H9 (cell line): ENCODE measurements at regions not wholly inside any gene's neighbourhood (a gene's known extent, or its start where the extent isn't known, plus 50 kb on each side); places are given as distances from the start of the nearest gene placed in this dataset.

Experiments used
- DNase-seq: peaks from one replicate; pipeline ENCODE4 v3.0.0-alpha.2; 2017
- H2AFZ ChIP-seq: one replicate; pipeline ENCODE4 v1.6.1; 2013; ENCODE audit warnings: mild to moderate bottlenecking, low read length, control low read depth, moderate library complexity
- H2AK5ac ChIP-seq: 2 replicates; pipeline ENCODE4 v1.6.1; 2013; ENCODE audit warnings: low read length, control low read depth, mixed read lengths; ENCODE audit not compliant: insufficient read length
- H2BK120ac ChIP-seq: one replicate; pipeline ENCODE4 v1.6.1; 2013; ENCODE audit warnings: low read depth, mild to moderate bottlenecking, low read length, control low read depth, inconsistent platforms; ENCODE audit not compliant: poor library complexity, severe bottlenecking
- H2BK12ac ChIP-seq: 2 replicates; pipeline ENCODE4 v1.6.1; 2013; ENCODE audit warnings: low read length, control low read depth, mixed read lengths, low read depth; ENCODE audit not compliant: insufficient read length
- H2BK15ac ChIP-seq: 2 replicates; pipeline ENCODE4 v1.6.1; 2013; ENCODE audit warnings: low read depth, low read length, control low read depth
- H2BK20ac ChIP-seq: one replicate; pipeline ENCODE4 v1.6.1; 2013; ENCODE audit warnings: low read depth, mild to moderate bottlenecking, low read length, control low read depth, inconsistent platforms; ENCODE audit not compliant: poor library complexity, severe bottlenecking
- H2BK5ac ChIP-seq: 2 replicates; pipeline ENCODE4 v1.6.1; 2013; ENCODE audit warnings: low read length, control low read depth, mixed read lengths; ENCODE audit not compliant: insufficient read length
- H3K14ac ChIP-seq: 2 replicates; pipeline ENCODE4 v1.6.1; 2013; ENCODE audit warnings: low read length, control low read depth; ENCODE audit not compliant: insufficient read depth
- H3K18ac ChIP-seq: 2 replicates; pipeline ENCODE4 v1.6.1; 2013; ENCODE audit warnings: low read depth, mild to moderate bottlenecking, mixed read lengths, low read length, control low read depth; ENCODE audit not compliant: insufficient read length
- H3K23ac ChIP-seq: 2 replicates; pipeline ENCODE4 v1.6.1; 2013; ENCODE audit warnings: low read length, control low read depth, mixed read lengths, low read depth; ENCODE audit not compliant: insufficient read length
- H3K23me2 ChIP-seq: 2 replicates; pipeline ENCODE4 v1.6.1; 2013; ENCODE audit warnings: low read depth, mild to moderate bottlenecking, mixed read lengths, low read length, control low read depth; ENCODE audit not compliant: insufficient read length, poor library complexity, severe bottlenecking
- H3K27ac ChIP-seq: 2 replicates; pipeline ENCODE4 v1.5.1; 2013; ENCODE audit warnings: low read length, control low read depth, mixed read lengths, low read depth; ENCODE audit not compliant: insufficient read length
- H3K27me3 ChIP-seq: 2 replicates; pipeline ENCODE4 v1.6.1; 2013; ENCODE audit warnings: low read length, control low read depth, inconsistent platforms; ENCODE audit not compliant: insufficient read depth
- H3K4ac ChIP-seq: 2 replicates; pipeline ENCODE4 v1.6.1; 2013; ENCODE audit warnings: low read depth, mild to moderate bottlenecking, control low read depth, inconsistent platforms, low read length, moderate library complexity
- H3K4me1 ChIP-seq: 2 replicates; pipeline ENCODE4 v1.6.1; 2013; ENCODE audit warnings: low read length, control low read depth, inconsistent platforms; ENCODE audit not compliant: insufficient read depth
- H3K4me2 ChIP-seq: 2 replicates; pipeline ENCODE4 v1.6.1; 2013; ENCODE audit warnings: low read length, control low read depth, mixed read lengths; ENCODE audit not compliant: insufficient read length, insufficient read depth
- H3K56ac ChIP-seq: 2 replicates; pipeline ENCODE4 v1.6.1; 2013; ENCODE audit warnings: low read depth, mild to moderate bottlenecking, mixed read lengths, low read length, control low read depth; ENCODE audit not compliant: insufficient read length
- H3K79me1 ChIP-seq: 2 replicates; pipeline ENCODE4 v1.6.1; 2013; ENCODE audit warnings: low read depth, mild to moderate bottlenecking, moderate library complexity, low read length, control low read depth, inconsistent platforms; ENCODE audit not compliant: insufficient read depth, poor library complexity, severe bottlenecking
- H3K79me2 ChIP-seq: 2 replicates; pipeline ENCODE4 v1.6.1; 2013; ENCODE audit warnings: low read length, control low read depth, inconsistent platforms; ENCODE audit not compliant: insufficient read depth
- H3K9ac ChIP-seq: 2 replicates; pipeline ENCODE4 v1.6.1; 2013; ENCODE audit warnings: low read length, control low read depth, mixed read lengths; ENCODE audit not compliant: insufficient read length; ENCODE audit errors: extremely low read depth
- H3K9me3 ChIP-seq: one replicate; pipeline ENCODE4 v1.6.1; 2013; ENCODE audit warnings: low read depth, low read length, inconsistent platforms; ENCODE audit not compliant: control insufficient read depth
- H3T11ph ChIP-seq: one replicate; pipeline ENCODE4 v1.6.1; 2013; ENCODE audit warnings: mild to moderate bottlenecking, low read length, control low read depth, inconsistent platforms
- H4K20me1 ChIP-seq: one replicate; pipeline ENCODE4 v1.6.1; 2013; ENCODE audit not compliant: control insufficient read depth, insufficient read length, insufficient read depth
- H4K5ac ChIP-seq: 2 replicates; pipeline ENCODE4 v1.6.1; 2013; ENCODE audit warnings: low read depth, mild to moderate bottlenecking, mixed read lengths, low read length, control low read depth; ENCODE audit not compliant: insufficient read length
- H4K8ac ChIP-seq: replicated peaks from 2 replicates; pipeline ENCODE4 v1.6.1; 2013; ENCODE audit warnings: low read length, control low read depth, mixed read lengths, low read depth; ENCODE audit not compliant: insufficient read length
- H4K91ac ChIP-seq: 2 replicates; pipeline ENCODE4 v1.6.1; 2013; ENCODE audit warnings: low read depth, mild to moderate bottlenecking, moderate library complexity, mixed read lengths, low read length, control low read depth; ENCODE audit not compliant: insufficient read length
- H3K27ac Mint-ChIP-seq, 3 experiments: 2 replicates in 2 of 3; 3 replicates in 1 of 3; pipeline ENCODE4 v1.8.0; 2020 to 2021; ENCODE audit warnings: mixed read lengths in 3 of 3, mild to moderate bottlenecking in 1 of 3, moderate library complexity in 1 of 3
- H3K27me3 Mint-ChIP-seq: 2 replicates; pipeline ENCODE4 v1.8.0; 2021; ENCODE audit warnings: low read depth, mild to moderate bottlenecking, moderate library complexity, mixed read lengths
- H3K36me3 Mint-ChIP-seq, 3 experiments: 2 replicates in 2 of 3; 3 replicates in 1 of 3; pipeline ENCODE4 v1.8.0; 2020 to 2021; ENCODE audit warnings: low read depth in 3 of 3, mixed read lengths in 3 of 3; ENCODE audit not compliant: insufficient read depth in 1 of 3
- H3K4me1 Mint-ChIP-seq, 2 experiments: 2 replicates each; pipeline ENCODE4 v1.8.0; 2020; ENCODE audit warnings: mixed read lengths in 2 of 2
- H3K4me3 Mint-ChIP-seq, 2 experiments: 2 replicates in 1 of 2; 3 replicates in 1 of 2; pipeline ENCODE4 v1.8.0; 2020 to 2021; ENCODE audit warnings: mild to moderate bottlenecking in 2 of 2, mixed read lengths in 2 of 2, moderate library complexity in 1 of 2
- H3K9me3 Mint-ChIP-seq, 2 experiments: 2 replicates in 1 of 2; 3 replicates in 1 of 2; pipeline ENCODE4 v1.8.0; 2020; ENCODE audit warnings: mild to moderate bottlenecking in 2 of 2, mixed read lengths in 2 of 2, moderate library complexity in 1 of 2
- WGBS: extraction: QIAGEN DNeasy Blood & Tissue Kit; methylation state at CpG from one replicate; pipeline ENCODE4 v1.1.7; 2013; ENCODE audit warnings: missing lambda C conversion rate, low lambda C conversion rate, mixed read lengths; ENCODE audit not compliant: insufficient read length; ENCODE audit errors: extremely low coverage; 5-methylcytosine and 5-hydroxymethylcytosine counted together
- TF ChIP-seq, protein P1 (sequence below): fragments of 200-600 bp; sonication (generic); conservative IDR thresholded peaks from 3 replicates; pipeline ENCODE4 v1.8.0; 2021; ENCODE audit warnings: antibody characterized with exemption, mild to moderate bottlenecking

DNA sequence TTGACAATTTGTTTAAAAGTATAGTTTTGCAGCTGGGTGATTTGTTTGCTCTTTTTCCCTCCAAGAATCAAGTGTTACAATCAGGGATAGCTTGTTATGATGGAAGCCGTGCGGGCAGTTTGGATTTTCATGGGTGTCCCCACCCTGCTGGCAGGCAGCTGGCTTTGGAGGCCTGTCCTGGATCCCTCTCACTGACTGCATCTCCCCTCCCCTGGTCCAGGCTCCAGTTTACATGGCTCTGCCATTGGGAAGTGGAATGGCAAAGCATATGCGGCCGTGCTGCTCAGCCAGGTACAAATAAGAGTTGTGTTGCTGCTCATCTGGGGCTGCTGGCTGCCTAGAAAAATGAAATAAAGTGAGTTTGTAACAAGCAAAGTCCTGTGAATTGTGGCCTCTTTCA is 76.0 kb downstream of the CXCL12 start:
- no peak overlapping the region for H4K8ac ChIP-seq
- H2BK15ac ChIP-seq = no peak overlapping the region
- peaks cover 6% of the 10 kb centered on the region; the same call in 1 of the 2 replicates for H3K27me3 ChIP-seq
- Mint-ChIP-seq H3K4me1 (peaks cover 9 to 12% of the 10 kb centered on the region in 2 experiments), H3K9me3 (peaks cover 9 to 11% of the 10 kb centered on the region in 2 experiments), H3K27me3 (peaks cover 37% of the 10 kb centered on the region), H3K27ac (no peak overlapping the region), H3K36me3 (peaks cover 5 to 8% (median 7%) of the 10 kb centered on the region in 3 experiments), H3K4me3 (no peak overlapping the region)
- H3K14ac ChIP-seq = no peak overlapping the region
- no peak overlapping the region for H3K9ac ChIP-seq
- no peak overlapping the region for H2BK20ac ChIP-seq
- WGBS = no CpG with 5 or more reads among the region's 4 CpGs
- no peak overlapping the region for H3K23ac ChIP-seq
- H2AFZ ChIP-seq = no peak overlapping the region
- no peak overlapping the region for H3K56ac ChIP-seq
- no peak overlapping the region for H2BK5ac ChIP-seq
- H3K27ac ChIP-seq = no peak overlapping the region
- no peak overlapping the region for H2BK12ac ChIP-seq
- H3K79me1 ChIP-seq = no peaks in the 10 kb centered on the region
- H4K20me1 ChIP-seq = peaks cover 4% of the 10 kb centered on the region
- H2BK120ac ChIP-seq = no peak overlapping the region
- no peak overlapping the region for H2AK5ac ChIP-seq
- H3K4me1 ChIP-seq = no peaks in the 10 kb centered on the region
- H4K91ac ChIP-seq = no peak overlapping the region
- no peak overlapping the region for H4K5ac ChIP-seq
- DNase-seq = no peak
- H3K4ac ChIP-seq = no peak overlapping the region
- no peaks in the 10 kb centered on the region for H3K23me2 ChIP-seq
- H3K9me3 ChIP-seq = no peaks in the 10 kb centered on the region
- no peak overlapping the region for H3K18ac ChIP-seq
- TF ChIP-seq, protein P1, sequence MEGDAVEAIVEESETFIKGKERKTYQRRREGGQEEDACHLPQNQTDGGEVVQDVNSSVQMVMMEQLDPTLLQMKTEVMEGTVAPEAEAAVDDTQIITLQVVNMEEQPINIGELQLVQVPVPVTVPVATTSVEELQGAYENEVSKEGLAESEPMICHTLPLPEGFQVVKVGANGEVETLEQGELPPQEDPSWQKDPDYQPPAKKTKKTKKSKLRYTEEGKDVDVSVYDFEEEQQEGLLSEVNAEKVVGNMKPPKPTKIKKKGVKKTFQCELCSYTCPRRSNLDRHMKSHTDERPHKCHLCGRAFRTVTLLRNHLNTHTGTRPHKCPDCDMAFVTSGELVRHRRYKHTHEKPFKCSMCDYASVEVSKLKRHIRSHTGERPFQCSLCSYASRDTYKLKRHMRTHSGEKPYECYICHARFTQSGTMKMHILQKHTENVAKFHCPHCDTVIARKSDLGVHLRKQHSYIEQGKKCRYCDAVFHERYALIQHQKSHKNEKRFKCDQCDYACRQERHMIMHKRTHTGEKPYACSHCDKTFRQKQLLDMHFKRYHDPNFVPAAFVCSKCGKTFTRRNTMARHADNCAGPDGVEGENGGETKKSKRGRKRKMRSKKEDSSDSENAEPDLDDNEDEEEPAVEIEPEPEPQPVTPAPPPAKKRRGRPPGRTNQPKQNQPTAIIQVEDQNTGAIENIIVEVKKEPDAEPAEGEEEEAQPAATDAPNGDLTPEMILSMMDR = no peak
- no peak overlapping the region for H3K4me2 ChIP-seq
- H3K79me2 ChIP-seq = no peaks in the 10 kb centered on the region
- H3T11ph ChIP-seq = no peak overlapping the region
